C4-2B (cell line): ENCODE measurements at regions not wholly inside any gene's neighbourhood (a gene's known extent, or its start where the extent isn't known, plus 50 kb on each side); places are given as distances from the start of the nearest gene placed in this dataset.

Experiments used
- H3K27ac ChIP-seq: fragments of 450-650 bp; 2 replicates; pipeline ENCODE4 v1.5.1; 2017
- ZFX ChIP-seq: fragments of 450-650 bp; IDR thresholded peaks from 2 replicates; pipeline ENCODE4 v1.6.1; 2017
- TF ChIP-seq, protein P1 (sequence below): fragments of 450-650 bp; conservative IDR thresholded peaks from 2 replicates; pipeline ENCODE4 v1.5.1; 2017; ENCODE audit warnings: mild to moderate bottlenecking

DNA sequence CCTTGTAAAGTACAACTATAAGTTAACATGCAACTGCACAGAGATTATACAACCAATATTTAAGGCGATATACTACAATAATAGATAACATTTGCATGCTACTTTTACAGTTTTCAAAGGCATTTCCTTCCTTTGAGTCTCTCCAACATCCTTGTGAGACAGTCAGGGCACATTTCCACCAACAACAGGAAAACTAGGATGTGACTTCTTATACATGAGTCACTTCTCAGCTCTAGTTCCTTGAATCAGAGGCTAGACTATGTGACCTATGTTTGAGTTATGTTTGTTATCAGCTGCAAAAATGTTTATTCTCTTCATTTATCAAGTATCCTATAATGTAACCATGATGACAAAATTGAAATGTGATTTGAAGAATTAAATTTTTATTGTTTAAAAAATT lies 51.7 kb upstream of the TFAP2D start:
- no peak for TF ChIP-seq ZFX
- TF ChIP-seq, protein P1, sequence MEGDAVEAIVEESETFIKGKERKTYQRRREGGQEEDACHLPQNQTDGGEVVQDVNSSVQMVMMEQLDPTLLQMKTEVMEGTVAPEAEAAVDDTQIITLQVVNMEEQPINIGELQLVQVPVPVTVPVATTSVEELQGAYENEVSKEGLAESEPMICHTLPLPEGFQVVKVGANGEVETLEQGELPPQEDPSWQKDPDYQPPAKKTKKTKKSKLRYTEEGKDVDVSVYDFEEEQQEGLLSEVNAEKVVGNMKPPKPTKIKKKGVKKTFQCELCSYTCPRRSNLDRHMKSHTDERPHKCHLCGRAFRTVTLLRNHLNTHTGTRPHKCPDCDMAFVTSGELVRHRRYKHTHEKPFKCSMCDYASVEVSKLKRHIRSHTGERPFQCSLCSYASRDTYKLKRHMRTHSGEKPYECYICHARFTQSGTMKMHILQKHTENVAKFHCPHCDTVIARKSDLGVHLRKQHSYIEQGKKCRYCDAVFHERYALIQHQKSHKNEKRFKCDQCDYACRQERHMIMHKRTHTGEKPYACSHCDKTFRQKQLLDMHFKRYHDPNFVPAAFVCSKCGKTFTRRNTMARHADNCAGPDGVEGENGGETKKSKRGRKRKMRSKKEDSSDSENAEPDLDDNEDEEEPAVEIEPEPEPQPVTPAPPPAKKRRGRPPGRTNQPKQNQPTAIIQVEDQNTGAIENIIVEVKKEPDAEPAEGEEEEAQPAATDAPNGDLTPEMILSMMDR = no peak
- no peak overlapping the region for H3K27ac ChIP-seq
